HepG2 (cell line): ENCODE measurements at regions not wholly inside any gene's neighbourhood (a gene's known extent, or its start where the extent isn't known, plus 50 kb on each side); places are given as distances from the start of the nearest gene placed in this dataset.

Experiments used
- ATAC-seq: fragments of 200-7000 bp; cut with Tn5 transposase; 3 replicates; pipeline ENCODE4 v1.9.1; 2020; ENCODE audit warnings: mild to moderate bottlenecking, moderate library complexity
- BruUV-seq: library from RNA; stranded (reverse); fragments of 400-500 nt; replicated peaks from 2 replicates; lab custom pipeline; 2021; lab: Mats Ljungman, UMichigan
- CTCF ChIA-PET: fragments of 300-600 bp; formaldehyde crosslinking; extraction: SDS; loops from one replicate; lab custom pipeline; 2021; ENCODE audit warnings: low total read pairs, inconsistent platforms, low intra/inter-chr PET ratio; lab: Yijun Ruan, JAX
- POLR2A ChIA-PET: fragments of 350-600 bp; sonication (Branson Sonifier 250); formaldehyde crosslinking; loops from one replicate; lab custom pipeline; 2020; ENCODE audit warnings: antibody characterized with exemption, inconsistent platforms; lab: Yijun Ruan, JAX
- DNase-seq: peaks from one replicate; pipeline ENCODE4 v3.0.0-alpha.2; 2015; ENCODE audit warnings: low spot score
- FAIRE-seq: peaks from 3 replicates; lab custom pipeline; 2011; peaks lifted over from hg19 to GRCh38; lab: Jason Lieb, UNC
- H2AFZ ChIP-seq: one replicate; pipeline ENCODE4 v1.6.1; 2011; ENCODE audit warnings: low read length, inconsistent platforms
- H3K27ac ChIP-seq: fragments of 300-600 bp; 3 replicates; pipeline ENCODE4 v1.8.0; 2011; ENCODE audit warnings: mixed run types, mild to moderate bottlenecking, mixed read lengths, low read length, inconsistent platforms; ENCODE audit not compliant: insufficient read depth; ENCODE audit errors: extremely low read length
- H3K27me3 ChIP-seq, 2 experiments: fragments of 200-600 bp in 1 of 2; 2 replicates in 1 of 2; 3 replicates in 1 of 2; pipeline versions ENCODE4 v1.6.0 to v1.8.0; 2011; ENCODE audit warnings: low read length in 2 of 2, mild to moderate bottlenecking in 2 of 2, moderate library complexity in 2 of 2, inconsistent platforms in 1 of 2; ENCODE audit not compliant: insufficient read depth in 2 of 2, control insufficient read depth in 1 of 2
- H3K36me3 ChIP-seq, 2 experiments: fragments of 200-600 bp in 1 of 2; replicated peaks in 1 of 2; 2 replicates in 1 of 2; 3 replicates in 1 of 2; pipeline versions ENCODE4 v1.5.1 to v1.8.0; 2011; ENCODE audit warnings: low read length in 2 of 2, inconsistent platforms in 1 of 2; ENCODE audit not compliant: insufficient read depth in 2 of 2, control insufficient read depth in 1 of 2
- H3K4me1 ChIP-seq: 2 replicates; pipeline ENCODE4 v1.5.1; 2012; ENCODE audit warnings: low read length, inconsistent platforms; ENCODE audit not compliant: insufficient read depth
- H3K4me2 ChIP-seq: 2 replicates; pipeline ENCODE4 v1.6.0; 2011; ENCODE audit warnings: low read depth, low read length, inconsistent platforms
- H3K4me3 ChIP-seq, 3 experiments: fragments of 200-600 bp in 1 of 3; sonication (generic), shearing (Covaris generic) in 1 of 3; replicated peaks in 1 of 3; 2 replicates each; pipeline ENCODE4 v1.5.1; 2011 to 2016; ENCODE audit warnings: low read length in 3 of 3, inconsistent platforms in 2 of 3, low read depth in 2 of 3, mild to moderate bottlenecking in 2 of 3, control low read depth in 1 of 3, mixed read lengths in 1 of 3; ENCODE audit not compliant: insufficient read depth in 1 of 3
- H3K79me2 ChIP-seq: one replicate; pipeline ENCODE4 v1.6.1; 2011; ENCODE audit warnings: low read length, inconsistent platforms; ENCODE audit not compliant: insufficient read depth
- H3K9ac ChIP-seq: 2 replicates; pipeline ENCODE4 v1.6.0; 2011; ENCODE audit warnings: mild to moderate bottlenecking, low read depth, low read length, inconsistent platforms; ENCODE audit not compliant: insufficient read depth
- H3K9me3 ChIP-seq: 2 replicates; pipeline ENCODE4 v1.5.1; 2012; ENCODE audit warnings: mild to moderate bottlenecking, low read length
- H4K20me1 ChIP-seq: 2 replicates; pipeline ENCODE4 v1.6.0; 2011; ENCODE audit warnings: inconsistent platforms, mild to moderate bottlenecking, low read length, moderate library complexity; ENCODE audit not compliant: insufficient read depth
- CC2D1A ChIP-seq: sonication (generic); formaldehyde crosslinking; IDR thresholded peaks from 2 replicates; pipeline ENCODE4 v1.8.1; 2023; ENCODE audit warnings: mild to moderate bottlenecking, missing genetic modification reagents
- HNRNPH1 ChIP-seq: fragments of 200-400 bp; formaldehyde crosslinking; optimal IDR thresholded peaks from 2 replicates; pipeline ENCODE3; 2017; ENCODE audit warnings: mild to moderate bottlenecking, low read depth, low read length
- NFE2L1 ChIP-seq: sonication (generic); formaldehyde crosslinking; IDR thresholded peaks from 2 replicates; pipeline ENCODE4 v1.4.0; 2020; ENCODE audit warnings: missing genetic modification reagents, mild to moderate bottlenecking, borderline replicate concordance
- RARA ChIP-seq: IDR thresholded peaks from 2 replicates; pipeline ENCODE4 v1.6.1; 2016; ENCODE audit warnings: missing genetic modification reagents, missing compliant biosample characterization
- SMARCC2 ChIP-seq: fragments of 450-650 bp; IDR thresholded peaks from 2 replicates; pipeline ENCODE4 v1.6.1; 2017; ENCODE audit warnings: antibody characterized with exemption, mild to moderate bottlenecking
- SYNCRIP ChIP-seq: fragments of 200-400 bp; formaldehyde crosslinking; IDR thresholded peaks from 2 replicates; pipeline ENCODE4 v1.6.1; 2018; ENCODE audit warnings: mild to moderate bottlenecking, low read depth, low read length; ENCODE audit not compliant: insufficient read depth
- TAF1 ChIP-seq: sonication (generic); formaldehyde crosslinking; IDR thresholded peaks from 2 replicates; pipeline ENCODE4 v1.4.0; 2020; ENCODE audit warnings: missing genetic modification reagents
- ZNF333 ChIP-seq: sonication (generic); formaldehyde crosslinking; IDR thresholded peaks from 2 replicates; pipeline ENCODE4 v1.4.0; 2020; ENCODE audit warnings: mild to moderate bottlenecking, missing genetic modification reagents, borderline replicate concordance
- ZNF33A ChIP-seq: sonication (generic); formaldehyde crosslinking; IDR thresholded peaks from 2 replicates; pipeline ENCODE4 v1.5.1; 2020; ENCODE audit warnings: missing genetic modification reagents, mild to moderate bottlenecking, moderate library complexity, borderline replicate concordance
- ZNF678 ChIP-seq: sonication (generic); formaldehyde crosslinking; IDR thresholded peaks from 2 replicates; pipeline ENCODE4 v1.4.0; 2020; ENCODE audit warnings: mild to moderate bottlenecking, missing genetic modification reagents
- WGBS: methylation state at CpG from one replicate; pipeline ENCODE4 v1.1.6; 2017; ENCODE audit warnings: low lambda C conversion rate; 5-methylcytosine and 5-hydroxymethylcytosine counted together
- in situ Hi-C: cut with HindIII; loops from 2 replicates; pipeline ENCODE4 v1.10.0; 2017; ENCODE audit warnings: low pct_unique_long_range_greater_than_20kb; ENCODE audit not compliant: extremely low pct_ligation_motif_present
- intact Hi-C: fragments of 100-400 bp; cut with micrococcal nuclease; formaldehyde crosslinking; loops from one replicate; pipeline ENCODE4 v1.10.0; 2022; ENCODE audit not compliant: unreplicated experiment
- TF ChIP-seq, protein P1 (sequence below), 2 experiments: IDR thresholded peaks; 2 replicates each; pipeline ENCODE4 v1.6.1; 2011 to 2012; ENCODE audit warnings: low read length in 2 of 2, borderline replicate concordance in 1 of 2, low read depth in 1 of 2, mild to moderate bottlenecking in 1 of 2, moderate library complexity in 1 of 2
- TF ChIP-seq, protein P2 (sequence below): sonication (generic); formaldehyde crosslinking; IDR thresholded peaks from 2 replicates; pipeline ENCODE4 v1.9.0; 2021; ENCODE audit warnings: missing genetic modification reagents, borderline replicate concordance

DNA sequence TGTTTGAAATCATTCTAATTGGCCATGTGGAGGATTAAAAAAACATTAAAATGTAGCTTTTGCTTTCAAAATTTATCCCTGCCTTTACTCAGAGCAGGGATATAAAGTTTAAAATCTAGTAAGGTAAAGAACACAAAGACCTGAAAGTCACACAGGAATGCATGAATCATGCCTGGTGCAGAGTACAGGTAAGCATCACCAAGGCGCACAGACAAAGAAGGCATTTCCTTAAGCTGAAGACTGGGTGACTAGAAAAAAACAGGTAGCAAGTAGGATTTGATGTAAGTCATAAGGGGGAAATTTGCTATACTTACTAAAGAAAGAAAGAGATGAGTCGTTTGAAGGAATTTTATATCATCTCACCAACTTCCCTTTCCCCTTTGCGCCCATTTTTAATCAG lies 405.6 kb downstream of the GXYLT1 start:
- Histone ChIP-seq H3K4me2 (no peak overlapping the region), H3K79me2 (no peaks in the 10 kb centered on the region), H4K20me1 (no peaks in the 10 kb centered on the region), H3K27ac (no peak overlapping the region), H3K9ac (no peak overlapping the region), H3K9me3 (no peaks in the 10 kb centered on the region), H2AFZ (no peak overlapping the region), H3K4me1 (no peaks in the 10 kb centered on the region), H3K36me3 (no peaks in the 10 kb centered on the region), H3K4me3 (no peak overlapping the region), H3K27me3 (no peaks in the 10 kb centered on the region; a peak in 1 of 5 replicates)
- ChIA-PET POLR2A (no interaction called here), CTCF (no interaction called here)
- intact Hi-C loops (no loop called here), in situ Hi-C loops (no loop called here)
- WGBS = 30% methylated on average over 3 of the region's 3 CpGs
- no peak for ATAC-seq
- no peak for DNase-seq
- no peak for FAIRE-seq
- no peak for TF ChIP-seq RARA (CRISPR knock-in tag)
- BruUV-seq = no TSS peak

DNA sequence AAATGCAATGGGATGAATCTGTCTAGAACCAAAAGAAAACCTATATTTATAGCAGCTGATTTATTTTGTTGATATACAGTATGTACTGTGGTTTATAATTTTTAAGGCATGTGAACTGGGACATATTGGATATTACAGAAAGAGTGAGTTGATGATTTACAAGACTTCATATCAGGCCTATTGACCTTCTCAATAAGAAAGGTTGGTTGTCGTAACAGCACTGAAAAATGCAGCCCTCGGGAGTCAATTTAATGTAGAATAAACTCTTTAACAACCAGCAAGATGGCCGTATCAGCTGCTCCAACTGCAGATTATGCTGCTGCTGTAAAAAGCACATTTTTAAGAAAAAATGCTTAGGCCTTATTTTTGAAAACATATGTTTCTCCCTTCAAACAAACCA lies 407.3 kb downstream of the GXYLT1 start:
- ATAC-seq (no peak), DNase-seq (no peak), FAIRE-seq (no peak)
- no peaks in the 10 kb centered on the region; a peak in 1 of 5 replicates for H3K27me3 ChIP-seq
- no peak overlapping the region for H3K9ac ChIP-seq
- no peak overlapping the region for H2AFZ ChIP-seq
- POLR2A ChIA-PET = no interaction called here
- no peak for TF ChIP-seq TAF1 (CRISPR knock-in tag)
- no peak for TF ChIP-seq SMARCC2
- TF ChIP-seq ZNF333 (CRISPR knock-in tag) = no peak
- TF ChIP-seq CC2D1A (CRISPR knock-in tag) = no peak
- TF ChIP-seq HNRNPH1 = no peak
- no peak for TF ChIP-seq SYNCRIP
- no peak for TF ChIP-seq ZNF678
- TF ChIP-seq NFE2L1 = no peak
- TF ChIP-seq, protein P1, sequence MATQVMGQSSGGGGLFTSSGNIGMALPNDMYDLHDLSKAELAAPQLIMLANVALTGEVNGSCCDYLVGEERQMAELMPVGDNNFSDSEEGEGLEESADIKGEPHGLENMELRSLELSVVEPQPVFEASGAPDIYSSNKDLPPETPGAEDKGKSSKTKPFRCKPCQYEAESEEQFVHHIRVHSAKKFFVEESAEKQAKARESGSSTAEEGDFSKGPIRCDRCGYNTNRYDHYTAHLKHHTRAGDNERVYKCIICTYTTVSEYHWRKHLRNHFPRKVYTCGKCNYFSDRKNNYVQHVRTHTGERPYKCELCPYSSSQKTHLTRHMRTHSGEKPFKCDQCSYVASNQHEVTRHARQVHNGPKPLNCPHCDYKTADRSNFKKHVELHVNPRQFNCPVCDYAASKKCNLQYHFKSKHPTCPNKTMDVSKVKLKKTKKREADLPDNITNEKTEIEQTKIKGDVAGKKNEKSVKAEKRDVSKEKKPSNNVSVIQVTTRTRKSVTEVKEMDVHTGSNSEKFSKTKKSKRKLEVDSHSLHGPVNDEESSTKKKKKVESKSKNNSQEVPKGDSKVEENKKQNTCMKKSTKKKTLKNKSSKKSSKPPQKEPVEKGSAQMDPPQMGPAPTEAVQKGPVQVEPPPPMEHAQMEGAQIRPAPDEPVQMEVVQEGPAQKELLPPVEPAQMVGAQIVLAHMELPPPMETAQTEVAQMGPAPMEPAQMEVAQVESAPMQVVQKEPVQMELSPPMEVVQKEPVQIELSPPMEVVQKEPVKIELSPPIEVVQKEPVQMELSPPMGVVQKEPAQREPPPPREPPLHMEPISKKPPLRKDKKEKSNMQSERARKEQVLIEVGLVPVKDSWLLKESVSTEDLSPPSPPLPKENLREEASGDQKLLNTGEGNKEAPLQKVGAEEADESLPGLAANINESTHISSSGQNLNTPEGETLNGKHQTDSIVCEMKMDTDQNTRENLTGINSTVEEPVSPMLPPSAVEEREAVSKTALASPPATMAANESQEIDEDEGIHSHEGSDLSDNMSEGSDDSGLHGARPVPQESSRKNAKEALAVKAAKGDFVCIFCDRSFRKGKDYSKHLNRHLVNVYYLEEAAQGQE (IDR thresholded peaks at IDR 0.05; ENCODE audit: borderline replicate concordance in 1 of 2, low read depth in 1 of 2, low read length in 2 of 2) = no peak
- TF ChIP-seq ZNF33A (CRISPR knock-in tag) = no peak
- TF ChIP-seq, protein P2, sequence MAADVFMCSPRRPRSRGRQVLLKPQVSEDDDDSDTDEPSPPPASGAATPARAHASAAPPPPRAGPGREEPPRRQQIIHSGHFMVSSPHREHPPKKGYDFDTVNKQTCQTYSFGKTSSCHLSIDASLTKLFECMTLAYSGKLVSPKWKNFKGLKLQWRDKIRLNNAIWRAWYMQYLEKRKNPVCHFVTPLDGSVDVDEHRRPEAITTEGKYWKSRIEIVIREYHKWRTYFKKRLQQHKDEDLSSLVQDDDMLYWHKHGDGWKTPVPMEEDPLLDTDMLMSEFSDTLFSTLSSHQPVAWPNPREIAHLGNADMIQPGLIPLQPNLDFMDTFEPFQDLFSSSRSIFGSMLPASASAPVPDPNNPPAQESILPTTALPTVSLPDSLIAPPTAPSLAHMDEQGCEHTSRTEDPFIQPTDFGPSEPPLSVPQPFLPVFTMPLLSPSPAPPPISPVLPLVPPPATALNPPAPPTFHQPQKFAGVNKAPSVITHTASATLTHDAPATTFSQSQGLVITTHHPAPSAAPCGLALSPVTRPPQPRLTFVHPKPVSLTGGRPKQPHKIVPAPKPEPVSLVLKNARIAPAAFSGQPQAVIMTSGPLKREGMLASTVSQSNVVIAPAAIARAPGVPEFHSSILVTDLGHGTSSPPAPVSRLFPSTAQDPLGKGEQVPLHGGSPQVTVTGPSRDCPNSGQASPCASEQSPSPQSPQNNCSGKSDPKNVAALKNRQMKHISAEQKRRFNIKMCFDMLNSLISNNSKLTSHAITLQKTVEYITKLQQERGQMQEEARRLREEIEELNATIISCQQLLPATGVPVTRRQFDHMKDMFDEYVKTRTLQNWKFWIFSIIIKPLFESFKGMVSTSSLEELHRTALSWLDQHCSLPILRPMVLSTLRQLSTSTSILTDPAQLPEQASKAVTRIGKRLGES (CRISPR knock-in tag) = no peak
- in situ Hi-C loops (no loop called here), intact Hi-C loops (no loop called here)
- no peaks in the 10 kb centered on the region for H3K36me3 ChIP-seq
- H3K4me2 ChIP-seq = no peak overlapping the region
- CTCF ChIA-PET = no interaction called here
- H3K4me1 ChIP-seq = no peaks in the 10 kb centered on the region
- 2% methylated on average over 3 of the region's 3 CpGs for WGBS
- H4K20me1 ChIP-seq = no peaks in the 10 kb centered on the region
- H3K4me3 ChIP-seq = no peak overlapping the region
- H3K79me2 ChIP-seq = no peaks in the 10 kb centered on the region
- H3K27ac ChIP-seq = no peak overlapping the region
- BruUV-seq = no TSS peak
- H3K9me3 ChIP-seq = no peaks in the 10 kb centered on the region
